HepG2 (cell line): ENCODE measurements at regions not wholly inside any gene's neighbourhood (a gene's known extent, or its start where the extent isn't known, plus 50 kb on each side); places are given as distances from the start of the nearest gene placed in this dataset.

Source experiments
- AKAP8 ChIP-seq: sonication (generic); formaldehyde crosslinking; IDR thresholded peaks from 2 replicates; pipeline ENCODE4 v1.5.1; 2020; ENCODE audit warnings: mild to moderate bottlenecking, missing genetic modification reagents
- CBFB ChIP-seq: sonication (generic); formaldehyde crosslinking; IDR thresholded peaks from 2 replicates; pipeline ENCODE4 v1.4.0; 2020; ENCODE audit warnings: missing genetic modification reagents
- GMEB1 ChIP-seq: sonication (generic); formaldehyde crosslinking; IDR thresholded peaks from 2 replicates; pipeline ENCODE4 v1.5.1; 2020; ENCODE audit warnings: missing genetic modification reagents, mild to moderate bottlenecking, borderline replicate concordance
- KLF12 ChIP-seq: sonication (generic); formaldehyde crosslinking; IDR thresholded peaks from 2 replicates; pipeline ENCODE4 v1.4.0; 2020; ENCODE audit warnings: missing genetic modification reagents, borderline replicate concordance
- RAD21 ChIP-seq: fragments of 450-650 bp; formaldehyde crosslinking; IDR thresholded peaks from 2 replicates; pipeline ENCODE4 v1.5.0; 2020; ENCODE audit warnings: mild to moderate bottlenecking
- ZNF501 ChIP-seq: sonication (generic); formaldehyde crosslinking; IDR thresholded peaks from 2 replicates; pipeline ENCODE4 v1.5.1; 2020; ENCODE audit warnings: mild to moderate bottlenecking, moderate library complexity, missing genetic modification reagents

- TF ChIP-seq AKAP8 (CRISPR knock-in tag), result no peak
- no peak for TF ChIP-seq GMEB1 (CRISPR knock-in tag)
- TF ChIP-seq CBFB (CRISPR knock-in tag), result no peak
- TF ChIP-seq KLF12 (CRISPR knock-in tag), result no peak
- no peak for TF ChIP-seq RAD21 (CRISPR knock-in tag)
- no peak for TF ChIP-seq ZNF501 (CRISPR knock-in tag)
Measured at GRCh38 chr3:14288833-14289451, 110.3 kb downstream of the LSM3 start.
